Endodermal cell (in vitro differentiated cells): ENCODE measurements at regions not wholly inside any gene's neighbourhood (a gene's known extent, or its start where the extent isn't known, plus 50 kb on each side); places are given as distances from the start of the nearest gene placed in this dataset.

Experiments used
- DNase-seq: peaks from one replicate; pipeline ENCODE4 v3.0.0-alpha.2; 2017
- H3K27ac ChIP-seq: 2 replicates; pipeline ENCODE4 v1.5.1; 2013; ENCODE audit warnings: mild to moderate bottlenecking, low read depth, low read length, moderate library complexity
- H3K27me3 ChIP-seq: 2 replicates; pipeline ENCODE4 v1.6.1; 2013; ENCODE audit warnings: mild to moderate bottlenecking, low read length, moderate library complexity; ENCODE audit not compliant: insufficient read depth, control insufficient read depth, poor library complexity, severe bottlenecking
- H3K36me3 ChIP-seq: 2 replicates; pipeline ENCODE4 v1.7.0; 2013; ENCODE audit warnings: mild to moderate bottlenecking, low read length, moderate library complexity; ENCODE audit not compliant: control insufficient read depth, insufficient read depth
- H3K4me1 ChIP-seq: one replicate; pipeline ENCODE4 v1.7.0; 2013; ENCODE audit warnings: low read length; ENCODE audit not compliant: control insufficient read depth, insufficient read depth
- H3K4me3 ChIP-seq: 2 replicates; pipeline ENCODE4 v1.5.1; 2013; ENCODE audit warnings: mild to moderate bottlenecking, low read length, moderate library complexity
- H3K9ac ChIP-seq: 2 replicates; pipeline ENCODE4 v1.6.1; 2013; ENCODE audit warnings: mild to moderate bottlenecking, low read length, moderate library complexity; ENCODE audit not compliant: poor library complexity, severe bottlenecking; ENCODE audit errors: extremely low read depth
- H3K9me3 ChIP-seq: 2 replicates; pipeline ENCODE4 v1.6.1; 2013; ENCODE audit warnings: mild to moderate bottlenecking, low read length, moderate library complexity; ENCODE audit not compliant: control insufficient read depth
- H3K27ac Mint-ChIP-seq: 2 replicates; pipeline ENCODE4 v1.8.0; 2020; ENCODE audit warnings: mixed read lengths
- H3K27me3 Mint-ChIP-seq: 2 replicates; pipeline ENCODE4 v1.8.0; 2021; ENCODE audit warnings: mild to moderate bottlenecking, mixed read lengths; ENCODE audit not compliant: insufficient read depth
- H3K36me3 Mint-ChIP-seq: 2 replicates; pipeline ENCODE4 v1.8.0; 2020; ENCODE audit warnings: low read depth, mixed read lengths
- H3K4me1 Mint-ChIP-seq: 2 replicates; pipeline ENCODE4 v1.8.0; 2020; ENCODE audit warnings: mixed read lengths
- H3K4me3 Mint-ChIP-seq: 2 replicates; pipeline ENCODE4 v1.8.0; 2020; ENCODE audit warnings: mild to moderate bottlenecking, moderate library complexity, mixed read lengths
- H3K9me3 Mint-ChIP-seq: 2 replicates; pipeline ENCODE4 v1.8.0; 2020; ENCODE audit warnings: mild to moderate bottlenecking, mixed read lengths
- CTCF ChIP-seq: fragments of 200-600 bp; sonication (generic); conservative IDR thresholded peaks from 2 replicates; pipeline ENCODE4 v1.5.0; 2021; ENCODE audit warnings: antibody characterized with exemption, mild to moderate bottlenecking
- WGBS, 2 experiments: methylation state at CpG; one replicate each; pipeline versions ENCODE4 v1.1.5 to v1.1.7; 2013; ENCODE audit warnings: missing lambda C conversion rate in 2 of 2, mixed read lengths in 1 of 2; ENCODE audit not compliant: insufficient coverage in 1 of 2, insufficient read length in 1 of 2; 5-methylcytosine and 5-hydroxymethylcytosine counted together

GRCh38 chr14:27371868-27372267 lies 774.0 kb upstream of the NOVA1 start:
- WGBS, 2 experiments, result 67% methylated on average over 3 of the region's 4 CpGs; no CpG with 5 or more reads in 1 of the 2 experiments
- Mint-ChIP-seq H3K9me3 (no peaks in the 10 kb centered on the region), H3K4me1 (peaks cover 6% of the 10 kb centered on the region), H3K27me3 (no peaks in the 10 kb centered on the region), H3K36me3 (no peaks in the 10 kb centered on the region), H3K4me3 (no peak overlapping the region), H3K27ac (no peak overlapping the region)
- Histone ChIP-seq H3K36me3 (no peaks in the 10 kb centered on the region), H3K9me3 (no peaks in the 10 kb centered on the region), H3K4me3 (no peak overlapping the region), H3K27me3 (no peaks in the 10 kb centered on the region), H3K27ac (no peak overlapping the region), H3K4me1 (no peaks in the 10 kb centered on the region), H3K9ac (no peak overlapping the region)
- DNase-seq, result no peak
- no peak for TF ChIP-seq CTCF

- Mint-ChIP-seq H3K4me1 (peaks cover 6% of the 10 kb centered on the region), H3K4me3 (no peak overlapping the region), H3K36me3 (no peaks in the 10 kb centered on the region), H3K27me3 (no peaks in the 10 kb centered on the region), H3K27ac (no peak overlapping the region), H3K9me3 (no peaks in the 10 kb centered on the region)
- Histone ChIP-seq H3K36me3 (no peaks in the 10 kb centered on the region), H3K9ac (no peak overlapping the region), H3K4me3 (no peak overlapping the region), H3K27ac (no peak overlapping the region), H3K9me3 (no peaks in the 10 kb centered on the region), H3K27me3 (no peaks in the 10 kb centered on the region), H3K4me1 (no peaks in the 10 kb centered on the region)
- no peak for DNase-seq
- no peak for TF ChIP-seq CTCF
Measured at GRCh38 chr14:27372771-27373170, 774.9 kb upstream of the NOVA1 start.

- H3K4me1 Mint-ChIP-seq, result no peaks in the 10 kb centered on the region
- H3K9me3 Mint-ChIP-seq, result no peaks in the 10 kb centered on the region
- TF ChIP-seq CTCF, result no peak
- H3K4me1 ChIP-seq, result no peaks in the 10 kb centered on the region
- no peak overlapping the region for H3K27ac Mint-ChIP-seq
- 83 to 100% methylated on average over 1 to 7 of the region's 9 CpGs for WGBS, 2 experiments
- H3K4me3 ChIP-seq, result no peak overlapping the region
- H3K36me3 Mint-ChIP-seq, result no peaks in the 10 kb centered on the region
- no peak overlapping the region for H3K4me3 Mint-ChIP-seq
- H3K9ac ChIP-seq, result no peak overlapping the region
- H3K27ac ChIP-seq, result no peak overlapping the region
- H3K9me3 ChIP-seq, result no peaks in the 10 kb centered on the region
- no peaks in the 10 kb centered on the region for H3K27me3 ChIP-seq
- H3K36me3 ChIP-seq, result no peaks in the 10 kb centered on the region
- DNase-seq, result no peak
- H3K27me3 Mint-ChIP-seq, result no peaks in the 10 kb centered on the region
Measured at GRCh38 chr14:27384124-27384523, 786.3 kb upstream of the NOVA1 start.
